HUES6 (cell line): ENCODE measurements at regions not wholly inside any gene's neighbourhood (a gene's known extent, or its start where the extent isn't known, plus 50 kb on each side); places are given as distances from the start of the nearest gene placed in this dataset.

ENCODE experiments used
- H3K27ac ChIP-seq: 2 replicates; pipeline ENCODE4 v1.7.0; 2013; ENCODE audit warnings: low read depth, mild to moderate bottlenecking, low read length, inconsistent platforms
- H3K27me3 ChIP-seq: 2 replicates; pipeline ENCODE4 v1.6.1; 2013; ENCODE audit warnings: low read length; ENCODE audit not compliant: control insufficient read depth, insufficient read depth
- H3K36me3 ChIP-seq: 2 replicates; pipeline ENCODE4 v1.6.1; 2013; ENCODE audit warnings: low read length; ENCODE audit not compliant: control insufficient read depth, insufficient read depth
- H3K4me1 ChIP-seq: 2 replicates; pipeline ENCODE4 v1.6.1; 2013; ENCODE audit warnings: low read length; ENCODE audit not compliant: control insufficient read depth, insufficient read depth
- H3K4me3 ChIP-seq: 2 replicates; pipeline ENCODE4 v1.5.1; 2013; ENCODE audit warnings: low read depth, low read length
- H3K9ac ChIP-seq: one replicate; pipeline ENCODE4 v1.6.1; 2013; ENCODE audit warnings: mild to moderate bottlenecking, low read length
- H3K9me3 ChIP-seq: 2 replicates; pipeline ENCODE4 v1.6.1; 2013; ENCODE audit warnings: low read depth, low read length; ENCODE audit not compliant: control insufficient read depth, insufficient read depth

DNA sequence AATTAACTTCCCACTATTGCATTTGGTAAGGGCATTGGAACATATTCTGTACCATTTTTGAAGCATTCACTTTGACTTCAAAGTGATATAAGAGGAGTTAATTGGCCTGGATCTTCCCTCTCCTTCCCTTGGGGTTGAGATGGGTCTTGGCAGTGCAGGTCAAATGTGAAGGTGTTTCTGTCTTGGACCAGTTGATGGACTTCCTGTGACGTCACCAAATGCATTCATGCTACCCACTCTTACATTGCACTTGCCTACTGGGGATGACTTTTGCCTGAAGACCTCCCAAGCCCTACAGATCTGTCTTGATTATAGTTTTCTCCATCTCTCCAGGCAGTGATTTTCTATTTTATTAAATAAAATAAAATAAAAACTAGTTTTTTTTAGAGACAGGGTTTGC lies 221.5 kb downstream of the BUB3 start:
- H3K36me3 ChIP-seq: no peaks in the 10 kb centered on the region
- no peaks in the 10 kb centered on the region for H3K9me3 ChIP-seq
- no peaks in the 10 kb centered on the region for H3K27me3 ChIP-seq
- H3K4me3 ChIP-seq: no peak overlapping the region
- H3K9ac ChIP-seq: no peak overlapping the region
- no peak overlapping the region for H3K27ac ChIP-seq
- H3K4me1 ChIP-seq: peaks cover 7% of the 10 kb centered on the region; the same call in 1 of the 2 replicates

DNA sequence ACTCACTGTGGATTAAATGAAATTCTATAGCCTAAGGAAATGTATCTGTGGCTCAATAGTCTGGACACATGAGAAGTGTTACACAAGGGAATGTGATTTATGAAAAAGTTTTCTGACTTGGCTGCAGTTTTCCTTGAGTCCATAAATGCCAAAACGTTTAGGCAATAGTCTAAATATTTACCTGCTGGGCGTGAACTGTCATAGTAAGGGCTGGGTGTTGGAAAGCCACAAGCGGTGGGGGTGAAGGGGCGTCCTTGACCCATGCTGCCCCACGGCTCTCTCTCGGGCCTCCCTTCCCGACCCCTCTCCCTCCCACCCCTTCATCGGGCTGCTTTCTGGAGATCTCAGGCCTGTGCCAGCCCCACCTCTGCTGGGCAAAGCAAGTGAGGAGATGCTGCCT lies 223.7 kb downstream of the BUB3 start:
- H3K4me1 ChIP-seq: peaks cover 7% of the 10 kb centered on the region; the same call in 1 of the 2 replicates
- H3K27me3 ChIP-seq: no peaks in the 10 kb centered on the region
- H3K4me3 ChIP-seq: no peak overlapping the region
- no peaks in the 10 kb centered on the region for H3K9me3 ChIP-seq
- no peak overlapping the region for H3K27ac ChIP-seq
- H3K36me3 ChIP-seq: no peaks in the 10 kb centered on the region
- H3K9ac ChIP-seq: no peak overlapping the region

DNA sequence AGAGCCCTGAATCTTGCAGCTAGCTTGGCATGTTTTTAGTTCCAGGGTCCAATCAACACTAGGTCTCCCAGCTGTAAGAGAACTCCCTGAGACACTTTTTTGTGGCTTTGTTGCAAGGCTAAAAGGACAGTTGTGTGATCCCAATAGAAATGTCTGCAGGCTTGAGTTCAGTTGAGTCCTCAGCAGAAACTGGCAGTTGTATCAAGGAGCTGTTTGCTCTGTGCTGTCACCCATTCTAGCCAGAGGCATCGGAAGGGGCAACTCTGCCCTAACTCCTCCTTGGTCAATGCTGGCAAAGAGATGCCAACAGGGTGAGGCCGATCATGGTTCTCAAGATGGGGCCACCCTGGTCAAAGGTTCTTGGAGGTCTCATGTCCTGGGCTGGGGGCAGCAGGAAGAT lies 224.1 kb downstream of the BUB3 start:
- no peak overlapping the region for H3K9ac ChIP-seq
- H3K36me3 ChIP-seq: no peaks in the 10 kb centered on the region
- H3K4me3 ChIP-seq: no peak overlapping the region
- H3K27me3 ChIP-seq: no peaks in the 10 kb centered on the region
- H3K9me3 ChIP-seq: no peaks in the 10 kb centered on the region
- no peak overlapping the region for H3K27ac ChIP-seq
- peaks cover 7% of the 10 kb centered on the region; the same call in 1 of the 2 replicates for H3K4me1 ChIP-seq

DNA sequence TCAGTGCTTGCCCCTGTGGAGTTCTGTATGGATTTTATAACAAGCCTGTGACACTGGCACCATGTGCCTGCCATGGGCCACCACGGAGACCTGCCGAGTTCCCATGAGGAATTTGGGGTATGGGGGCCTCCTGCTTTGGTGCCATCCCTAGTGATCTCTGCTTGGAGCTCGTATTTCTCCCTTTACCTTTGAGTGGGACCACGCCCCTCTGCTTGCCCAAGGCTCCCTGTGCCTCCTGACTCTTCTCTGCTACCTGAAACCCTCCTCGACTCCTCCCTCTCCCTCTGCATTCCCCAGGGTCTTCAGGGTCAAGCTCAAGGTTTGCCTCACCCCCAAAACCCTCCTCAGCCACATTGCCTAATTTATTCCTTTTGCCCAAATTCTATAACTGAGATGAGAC lies 225.0 kb downstream of the BUB3 start:
- no peaks in the 10 kb centered on the region for H3K9me3 ChIP-seq
- H3K4me1 ChIP-seq: peaks cover 7% of the 10 kb centered on the region; the same call in 1 of the 2 replicates
- H3K9ac ChIP-seq: no peak overlapping the region
- H3K27ac ChIP-seq: no peak overlapping the region
- H3K4me3 ChIP-seq: no peak overlapping the region
- H3K36me3 ChIP-seq: no peaks in the 10 kb centered on the region
- no peaks in the 10 kb centered on the region for H3K27me3 ChIP-seq

DNA sequence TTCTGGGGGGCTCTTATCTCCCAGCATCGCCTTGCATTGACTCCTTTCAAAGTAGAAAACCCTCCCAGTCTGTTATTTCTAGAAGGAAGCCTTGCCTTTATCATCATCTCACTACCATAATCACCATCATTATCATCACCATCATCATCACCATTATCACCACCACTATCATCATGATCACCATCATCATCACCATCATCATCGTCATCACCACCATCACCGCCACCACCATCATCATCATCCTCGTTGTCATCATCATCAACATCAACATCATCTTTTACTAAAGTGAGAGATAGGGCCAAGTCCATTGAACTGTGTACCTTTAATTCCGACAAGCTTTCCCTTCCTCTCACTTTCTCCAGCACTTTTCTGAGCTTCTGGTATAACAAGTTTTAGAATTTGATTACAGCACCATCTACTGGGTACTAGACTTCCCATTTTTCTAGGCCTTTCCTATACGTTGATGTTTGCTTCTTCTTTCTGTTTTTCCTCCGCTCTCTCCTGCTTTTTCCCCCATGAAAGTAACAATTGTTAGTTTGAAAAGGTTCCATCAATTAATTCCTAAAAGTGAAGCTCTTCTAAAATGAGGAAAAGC lies 226.4 kb downstream of the BUB3 start:
- Histone ChIP-seq H3K9me3 (peaks cover 10% of the 10 kb centered on the region), H3K4me1 (peaks cover 7% of the 10 kb centered on the region; the same call in 1 of the 2 replicates), H3K27me3 (no peaks in the 10 kb centered on the region), H3K4me3 (no peak overlapping the region), H3K36me3 (no peaks in the 10 kb centered on the region), H3K9ac (no peak overlapping the region), H3K27ac (no peak overlapping the region)

DNA sequence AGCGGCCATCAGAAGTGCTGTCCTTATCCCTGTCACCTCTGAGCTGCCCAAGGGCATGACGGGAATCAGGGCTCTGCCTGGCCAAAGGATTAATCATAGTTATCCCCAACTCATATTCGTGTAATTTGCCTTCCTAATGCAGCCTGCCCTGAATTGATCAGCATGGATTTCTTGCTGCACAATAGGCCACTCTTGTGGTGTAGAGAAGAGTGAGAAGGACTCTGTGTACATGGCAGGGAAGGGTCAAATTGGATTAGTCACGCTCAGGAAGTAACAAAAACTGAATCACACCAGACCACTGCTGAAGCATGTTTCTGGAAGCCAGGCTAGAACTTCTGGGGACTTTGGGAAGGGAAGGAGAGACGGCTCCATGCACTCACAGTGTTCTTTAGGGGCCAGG lies 227.0 kb downstream of the BUB3 start:
- peaks cover 16% of the 10 kb centered on the region for H3K9me3 ChIP-seq
- H3K36me3 ChIP-seq: no peaks in the 10 kb centered on the region
- H3K4me3 ChIP-seq: no peak overlapping the region
- 0 out of 2 replicates have a peak, but pooled peaks cover 7% of the 10 kb centered on the region for H3K4me1 ChIP-seq
- no peak overlapping the region for H3K9ac ChIP-seq
- H3K27me3 ChIP-seq: no peaks in the 10 kb centered on the region
- no peak overlapping the region for H3K27ac ChIP-seq

DNA sequence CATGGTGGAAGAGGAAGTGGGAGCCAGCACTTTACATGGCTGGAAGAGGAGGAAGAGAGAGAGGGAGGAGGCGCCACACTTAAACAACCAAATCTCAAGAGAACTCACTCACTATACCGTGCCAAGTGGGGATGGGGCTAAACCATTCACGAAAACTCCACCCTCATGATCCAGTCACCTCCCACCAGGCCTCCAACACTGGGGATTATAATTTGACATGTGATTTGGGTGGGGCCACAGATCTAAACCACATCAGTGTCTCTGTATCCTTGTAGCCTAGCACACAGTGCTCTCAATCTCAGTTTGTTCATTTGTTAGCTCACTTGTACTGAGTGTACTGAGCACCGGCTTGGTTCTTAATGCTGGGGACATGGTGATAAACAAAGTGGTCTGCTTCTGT lies 228.3 kb downstream of the BUB3 start:
- peaks cover 26% of the 10 kb centered on the region for H3K9me3 ChIP-seq
- H3K4me3 ChIP-seq: no peak overlapping the region
- 0 out of 2 replicates have a peak, but pooled peaks cover 7% of the 10 kb centered on the region for H3K4me1 ChIP-seq
- H3K36me3 ChIP-seq: no peaks in the 10 kb centered on the region
- no peak overlapping the region for H3K9ac ChIP-seq
- no peaks in the 10 kb centered on the region for H3K27me3 ChIP-seq
- no peak overlapping the region for H3K27ac ChIP-seq

DNA sequence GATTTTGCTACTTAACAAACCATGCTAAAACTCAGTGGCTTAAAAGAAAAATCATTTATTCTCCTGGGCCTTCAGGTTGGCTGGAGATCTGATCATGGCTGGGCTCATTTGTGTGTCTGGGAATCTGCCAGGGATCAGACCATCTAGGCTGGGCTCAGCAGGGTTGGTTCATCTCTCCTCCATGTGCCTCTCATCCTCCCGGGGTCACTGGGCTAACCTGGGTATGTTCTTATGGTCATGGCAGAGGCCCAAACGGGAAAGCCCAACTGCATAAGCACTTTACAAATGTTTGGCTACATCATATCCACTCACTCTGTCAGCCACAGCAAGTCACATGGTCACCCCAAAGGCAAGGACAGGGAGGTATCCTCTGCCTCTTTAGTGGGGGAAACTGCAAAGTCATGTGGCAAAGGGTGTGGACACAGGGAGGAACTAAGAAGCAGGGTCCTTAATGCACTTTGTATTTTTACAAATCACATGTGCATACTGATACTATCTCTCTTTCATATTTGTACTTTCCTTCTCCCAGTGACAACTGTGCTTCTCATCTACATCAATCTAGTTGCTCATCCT lies 231.4 kb downstream of the BUB3 start:
- H3K4me3 ChIP-seq: no peak overlapping the region
- no peak overlapping the region for H3K9ac ChIP-seq
- H3K27ac ChIP-seq: no peak overlapping the region
- H3K36me3 ChIP-seq: no peaks in the 10 kb centered on the region
- peaks cover 48% of the 10 kb centered on the region for H3K9me3 ChIP-seq
- H3K27me3 ChIP-seq: no peaks in the 10 kb centered on the region
- no peaks in the 10 kb centered on the region for H3K4me1 ChIP-seq

DNA sequence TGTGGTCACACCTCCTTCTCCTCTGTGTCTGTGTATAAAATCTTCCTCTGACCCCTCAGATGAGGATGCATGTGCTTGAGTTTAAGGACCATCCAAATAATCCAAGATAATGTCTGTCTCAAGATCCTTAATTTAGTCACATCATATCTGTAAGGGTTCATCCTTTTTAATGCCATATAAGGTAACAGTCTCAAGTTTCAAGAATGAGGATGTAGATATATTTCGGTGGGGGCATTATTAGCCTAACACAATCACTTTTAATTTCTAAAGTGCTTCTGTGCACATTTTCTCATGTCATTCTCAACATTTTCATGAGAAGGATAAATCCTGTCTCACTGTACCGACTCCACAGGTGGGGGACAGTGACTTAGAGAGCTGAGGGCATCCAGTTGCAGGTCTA lies 235.3 kb downstream of the BUB3 start:
- H3K4me1 ChIP-seq: no peaks in the 10 kb centered on the region
- H3K4me3 ChIP-seq: no peak overlapping the region
- peaks cover 51% of the 10 kb centered on the region for H3K9me3 ChIP-seq
- H3K27me3 ChIP-seq: no peaks in the 10 kb centered on the region
- no peaks in the 10 kb centered on the region for H3K36me3 ChIP-seq
- no peak overlapping the region for H3K9ac ChIP-seq
- no peak overlapping the region for H3K27ac ChIP-seq

DNA sequence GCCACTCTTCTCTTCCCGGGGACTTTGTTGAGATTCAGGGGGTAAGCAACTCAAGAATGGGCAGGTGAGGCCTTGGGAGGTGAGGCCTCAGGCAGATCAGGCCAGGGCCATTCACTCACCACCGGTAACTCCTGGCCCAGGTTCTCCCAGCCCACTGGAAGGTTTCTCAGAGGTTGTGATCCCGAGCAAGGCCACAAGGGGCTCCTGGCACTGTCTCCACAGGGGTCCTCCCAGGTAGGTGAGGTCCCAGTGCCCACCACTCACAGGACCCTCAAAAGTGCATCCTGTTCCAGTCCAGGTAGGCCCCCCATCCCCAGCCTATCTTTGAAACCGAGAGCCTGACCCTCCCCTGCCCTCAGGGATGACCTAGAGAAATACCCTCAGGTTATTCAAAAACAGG lies 236.1 kb downstream of the BUB3 start:
- H3K4me1 ChIP-seq: no peaks in the 10 kb centered on the region
- peaks cover 53% of the 10 kb centered on the region for H3K9me3 ChIP-seq
- H3K4me3 ChIP-seq: no peak overlapping the region
- H3K36me3 ChIP-seq: no peaks in the 10 kb centered on the region
- H3K27me3 ChIP-seq: no peaks in the 10 kb centered on the region
- H3K27ac ChIP-seq: no peak overlapping the region
- H3K9ac ChIP-seq: no peak overlapping the region

DNA sequence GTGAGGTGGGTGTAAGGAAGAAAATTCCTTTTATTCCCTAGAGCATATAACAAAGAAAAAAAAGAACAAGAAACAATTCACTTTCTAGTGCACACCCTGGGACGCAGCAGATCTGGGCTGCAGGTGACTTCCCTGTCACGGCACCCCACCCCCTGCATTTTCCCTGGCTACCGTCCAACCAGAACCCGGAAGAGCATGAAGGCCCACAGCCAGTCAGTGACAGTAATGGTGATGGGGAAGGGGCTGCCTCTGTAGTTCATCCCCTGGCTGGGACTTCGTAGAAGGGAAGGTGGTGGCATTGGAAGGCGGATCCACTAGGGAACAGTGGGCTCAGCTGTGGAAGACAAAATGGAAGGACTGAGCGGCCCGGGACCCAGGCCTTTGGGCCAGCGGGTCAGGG lies 236.7 kb downstream of the BUB3 start:
- no peaks in the 10 kb centered on the region for H3K36me3 ChIP-seq
- H3K27me3 ChIP-seq: no peaks in the 10 kb centered on the region
- no peak overlapping the region for H3K27ac ChIP-seq
- H3K9ac ChIP-seq: no peak overlapping the region
- no peak overlapping the region for H3K4me3 ChIP-seq
- peaks cover 52% of the 10 kb centered on the region for H3K9me3 ChIP-seq
- no peaks in the 10 kb centered on the region for H3K4me1 ChIP-seq
